GM18505 (cell line): ENCODE measurements at regions not wholly inside any gene's neighbourhood (a gene's known extent, or its start where the extent isn't known, plus 50 kb on each side); places are given as distances from the start of the nearest gene placed in this dataset.

Experiments
- ATAC-seq: cut with Tn5 transposase; IDR thresholded peaks from one replicate; pipeline ENCODE4 v1.9.1; 2021; ENCODE audit not compliant: unreplicated experiment
- POLR2A ChIP-seq: IDR thresholded peaks from 4 replicates; pipeline ENCODE4 v1.6.1; 2011; ENCODE audit warnings: borderline replicate concordance; ENCODE audit not compliant: insufficient read depth, insufficient read length; ENCODE audit errors: extremely low read depth

- no peak for ATAC-seq
- TF ChIP-seq POLR2A, result no peak
These were observed 221.4 kb downstream of the BLID start for GRCh38 chr11:121894581-121894980.

- TF ChIP-seq POLR2A, result no peak
- ATAC-seq, result no peak
These were observed 223.2 kb downstream of the BLID start for GRCh38 chr11:121892863-121893262.

GRCh38 chr11:121892131-121892681 is 223.8 kb downstream of the BLID start:
- ATAC-seq, result no peak
- no peak for TF ChIP-seq POLR2A

DNA sequence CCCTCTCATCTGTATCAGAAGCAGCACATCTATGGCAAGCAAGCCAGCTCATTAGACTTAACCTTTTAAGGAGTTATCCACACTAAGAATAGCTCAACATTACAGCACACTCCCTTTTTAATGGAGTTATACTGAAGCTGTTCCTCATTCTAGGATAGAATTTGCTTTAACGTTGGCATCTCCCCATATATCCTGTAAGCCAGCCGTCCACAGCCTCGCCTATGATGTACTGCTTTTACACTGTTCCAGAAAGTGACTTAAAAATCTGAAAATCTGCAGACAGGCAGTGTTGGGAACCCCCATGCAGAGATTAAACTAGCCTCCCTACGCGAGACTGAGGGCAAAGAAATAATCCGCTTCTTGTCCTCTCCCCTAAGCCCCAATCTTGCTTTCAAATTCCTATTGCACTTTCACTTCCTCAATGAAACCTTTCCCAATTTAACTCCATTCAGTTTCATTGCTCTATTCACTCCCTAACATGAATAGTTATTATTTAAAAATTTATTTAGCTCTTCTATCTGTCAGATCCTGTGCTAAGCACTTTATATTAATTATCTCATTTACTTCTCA is 225.0 kb downstream of the BLID start:
- no peak for TF ChIP-seq POLR2A
- no peak for ATAC-seq

DNA sequence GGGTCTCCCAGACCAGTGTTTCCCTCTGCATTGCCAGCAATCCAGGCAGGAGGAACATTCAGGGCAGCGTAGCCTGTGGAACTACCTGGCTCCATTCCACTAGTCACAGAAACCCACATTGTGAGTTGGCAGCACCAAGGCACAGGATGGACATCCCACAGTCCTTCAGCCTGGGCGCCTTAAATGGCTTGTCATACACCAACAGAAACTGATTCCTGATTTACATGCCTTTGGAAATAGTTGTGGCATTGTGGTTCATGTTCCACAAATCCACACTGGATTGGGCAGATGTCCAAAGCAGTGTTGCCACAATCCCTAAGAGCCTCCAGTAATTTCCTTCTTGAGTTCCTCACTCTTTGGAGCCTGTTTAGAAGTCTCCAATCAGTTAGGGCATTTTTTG is 225.6 kb downstream of the BLID start:
- TF ChIP-seq POLR2A, result no peak
- ATAC-seq, result no peak

GRCh38 chr11:121889931-121890330 is 226.1 kb downstream of the BLID start:
- no peak for ATAC-seq
- no peak for TF ChIP-seq POLR2A

DNA sequence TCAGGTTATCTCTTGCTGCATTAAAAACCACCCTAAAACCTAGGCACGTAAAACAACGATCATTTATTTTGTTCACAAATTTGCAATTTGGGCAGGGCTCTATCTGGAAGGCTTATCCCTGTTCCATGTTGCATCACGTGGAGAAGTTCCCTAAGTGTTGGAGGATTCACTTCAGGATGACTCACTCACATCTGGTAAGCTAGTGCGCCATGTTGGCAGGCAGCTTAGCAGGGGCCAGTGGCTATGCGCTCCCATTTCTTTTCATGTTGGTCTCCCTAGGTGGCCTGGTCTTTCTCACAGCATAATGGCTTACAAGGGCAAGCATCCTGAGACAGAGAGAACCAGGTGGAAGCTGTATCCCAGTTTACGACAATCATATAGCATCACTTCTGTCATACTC is 226.8 kb downstream of the BLID start:
- ATAC-seq, result no peak
- TF ChIP-seq POLR2A, result no peak

- no peak for TF ChIP-seq POLR2A
- no peak for ATAC-seq
These were observed 227.9 kb downstream of the BLID start for GRCh38 chr11:121887976-121888557.

GRCh38 chr11:121887569-121887968 is 228.4 kb downstream of the BLID start:
- no peak for TF ChIP-seq POLR2A
- no peak for ATAC-seq

GRCh38 chr11:121886996-121887395 is 229.0 kb downstream of the BLID start:
- no peak for ATAC-seq
- no peak for TF ChIP-seq POLR2A

DNA sequence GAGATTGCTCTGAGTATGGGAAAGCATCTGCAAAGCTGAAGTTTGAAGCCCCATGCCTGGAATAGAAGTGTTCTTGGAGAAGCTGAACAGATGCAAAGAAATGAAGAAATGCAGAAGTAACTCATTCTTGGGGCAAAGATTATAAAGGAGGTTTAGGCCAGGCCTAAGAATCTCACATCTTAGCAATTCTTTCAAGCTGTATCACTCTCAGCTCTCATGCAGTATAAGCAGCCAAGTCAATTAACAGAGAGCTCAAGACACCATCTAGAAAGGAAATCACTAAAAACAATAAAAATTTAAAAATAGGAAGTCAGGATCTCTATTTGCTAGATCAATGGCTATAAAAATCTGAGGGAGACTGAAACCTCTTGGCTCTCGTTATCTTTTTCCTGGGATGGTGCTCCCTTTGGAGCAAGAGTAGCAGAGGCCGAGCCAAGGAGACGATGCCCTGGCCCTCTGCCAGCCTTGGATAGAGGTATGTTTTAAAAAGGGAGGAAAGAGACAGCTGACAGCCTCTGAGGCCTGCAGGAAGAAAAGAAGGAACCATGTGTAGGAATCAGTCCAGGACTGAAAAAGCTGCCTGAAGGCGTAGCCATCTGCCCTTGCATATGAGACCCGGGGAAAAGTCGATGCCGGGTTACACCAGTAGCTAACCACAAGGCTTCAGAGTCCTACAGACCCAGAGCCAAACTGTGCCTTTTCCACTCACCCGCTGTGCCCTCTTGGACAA is 229.8 kb downstream of the BLID start:
- no peak for TF ChIP-seq POLR2A
- no peak for ATAC-seq

GRCh38 chr11:121884626-121885025 is 231.4 kb downstream of the BLID start:
- no peak for ATAC-seq
- TF ChIP-seq POLR2A, result no peak

GRCh38 chr11:121881806-121882205 is 234.2 kb downstream of the BLID start:
- no peak for TF ChIP-seq POLR2A
- no peak for ATAC-seq

GRCh38 chr11:121877152-121877551 is 238.9 kb downstream of the BLID start:
- no peak for TF ChIP-seq POLR2A
- no peak for ATAC-seq

GRCh38 chr11:121873766-121874165 is 242.2 kb downstream of the BLID start:
- no peak for ATAC-seq
- TF ChIP-seq POLR2A, result no peak

- TF ChIP-seq POLR2A, result no peak
- no peak for ATAC-seq
These were observed 243.7 kb downstream of the BLID start for GRCh38 chr11:121872356-121872755.
